CD4-positive, alpha-beta T cell treated with Interleukin-6 for 4 hours (primary cell): ENCODE measurements at regions not wholly inside any gene's neighbourhood (a gene's known extent, or its start where the extent isn't known, plus 50 kb on each side); places are given as distances from the start of the nearest gene placed in this dataset.

Experiments used
- DNase-seq: peaks from one replicate; pipeline ENCODE4 v3.0.0-alpha.2; 2020; ENCODE audit warnings: mixed read lengths

- no peak for DNase-seq
These were observed 353.4 kb upstream of the TBL1XR1 start for GRCh38 chr3:177550667-177551066.

GRCh38 chr3:177551431-177551836 lies 354.2 kb upstream of the TBL1XR1 start:
- DNase-seq = peak; percentile 38

DNA sequence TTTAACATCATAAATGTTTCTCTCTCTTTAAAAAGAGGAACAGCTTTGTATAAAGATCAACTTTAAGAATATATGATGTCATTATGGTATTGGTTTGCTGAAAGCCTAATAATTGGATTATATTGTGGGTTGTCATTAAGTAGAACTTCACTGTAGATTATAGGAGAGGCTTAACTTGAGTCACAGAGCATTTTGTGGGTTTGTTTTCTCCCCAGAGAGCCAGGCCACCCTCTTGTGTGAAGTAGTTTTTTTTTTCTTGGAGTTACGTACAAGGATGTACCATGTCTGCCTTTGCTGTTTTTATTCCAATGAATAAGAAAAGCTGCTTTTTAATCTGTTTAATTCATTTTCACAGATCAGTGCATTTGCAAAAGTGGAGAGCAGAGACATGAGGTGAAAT lies 354.8 kb upstream of the TBL1XR1 start:
- no peak for DNase-seq

DNA sequence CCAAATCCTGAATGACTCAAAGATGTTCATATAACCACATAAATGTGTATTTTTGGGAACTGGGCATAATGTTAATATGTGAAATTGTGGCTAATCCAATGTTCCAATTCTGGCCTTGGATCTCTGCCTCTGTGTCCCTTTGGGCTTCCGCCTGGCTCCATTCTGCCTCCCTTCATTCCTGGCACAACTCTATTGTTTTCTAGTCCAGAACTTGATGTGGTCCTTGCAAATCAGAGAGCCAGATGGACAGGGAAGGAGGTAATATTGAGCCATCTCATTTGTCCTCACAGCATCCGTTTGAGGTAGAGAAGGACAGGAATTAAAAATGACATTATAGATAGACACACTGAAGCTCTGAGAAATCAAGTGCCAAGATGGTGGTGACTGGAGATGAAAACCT lies 355.7 kb upstream of the TBL1XR1 start:
- no peak for DNase-seq

- no peak for DNase-seq
These were observed 356.3 kb upstream of the TBL1XR1 start for GRCh38 chr3:177553579-177553978.

DNA sequence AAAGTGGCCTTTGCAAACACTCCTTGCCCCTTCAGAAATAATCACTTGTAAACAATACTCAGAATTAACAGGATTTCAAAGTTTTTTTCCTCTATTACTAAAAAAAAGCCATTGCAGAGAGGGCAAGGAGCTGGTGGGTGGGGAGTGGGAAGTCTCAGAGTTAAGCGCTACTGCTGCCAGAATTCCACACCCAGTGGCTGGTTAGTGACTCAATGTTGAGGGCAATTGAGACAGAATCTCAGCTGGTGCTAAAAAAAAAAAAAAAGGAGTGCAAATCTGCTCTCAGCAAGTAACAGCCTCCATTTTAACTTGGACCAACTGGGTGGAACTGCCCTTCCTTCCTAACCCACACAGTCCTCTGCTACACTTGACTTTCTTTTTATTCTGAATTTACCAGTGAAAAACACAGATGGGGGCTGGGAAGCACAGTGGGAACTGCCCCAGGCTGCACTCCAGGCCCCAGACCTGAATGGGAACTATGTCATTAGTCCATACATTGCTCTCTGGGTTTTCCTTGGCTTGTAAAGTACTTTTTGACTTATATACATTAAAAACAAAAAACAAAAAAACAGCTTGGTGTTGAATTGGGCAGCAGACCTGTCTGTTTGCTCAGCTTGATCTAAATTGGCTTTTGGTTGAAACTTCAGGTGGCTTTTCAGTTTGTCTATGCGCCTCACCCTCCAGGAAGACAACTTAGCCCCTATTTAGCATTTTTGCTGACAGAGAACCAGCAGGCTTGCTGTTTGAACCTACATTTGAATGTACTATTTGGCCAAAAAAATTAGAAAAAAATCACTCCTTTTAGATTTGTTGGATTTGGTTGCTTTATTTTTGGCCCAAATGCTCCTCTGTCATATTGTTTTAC lies 357.8 kb upstream of the TBL1XR1 start:
- DNase-seq = no peak

GRCh38 chr3:177557548-177557947 lies 360.3 kb upstream of the TBL1XR1 start:
- DNase-seq = no peak

GRCh38 chr3:177561365-177561764 lies 364.1 kb upstream of the TBL1XR1 start:
- no peak for DNase-seq

- no peak for DNase-seq
These were observed 364.6 kb upstream of the TBL1XR1 start for GRCh38 chr3:177561769-177562392.

DNA sequence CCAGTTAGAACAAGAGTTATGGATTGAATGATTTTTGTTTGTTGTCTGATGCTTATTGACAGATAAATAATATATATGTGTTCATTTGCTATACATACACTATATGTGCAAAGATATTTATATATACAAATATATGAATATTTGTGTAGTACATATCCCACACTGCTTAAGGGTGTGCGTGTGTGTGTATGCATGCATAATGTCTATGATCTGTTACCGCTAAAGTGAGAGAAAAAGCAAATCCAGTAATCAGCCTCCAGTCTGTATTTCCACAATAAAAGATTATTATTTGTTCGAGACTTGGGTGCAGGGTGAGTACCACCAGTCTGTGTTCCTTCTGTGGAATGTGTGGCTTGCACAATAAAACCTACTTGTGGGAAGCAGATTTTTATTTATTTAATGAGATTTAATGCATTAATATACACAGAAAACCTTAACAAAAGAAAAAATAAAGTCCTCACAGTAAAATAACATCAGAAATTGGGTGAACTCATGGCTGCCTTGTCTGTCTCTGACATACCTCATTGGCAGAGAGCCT lies 366.0 kb upstream of the TBL1XR1 start:
- DNase-seq = no peak

DNA sequence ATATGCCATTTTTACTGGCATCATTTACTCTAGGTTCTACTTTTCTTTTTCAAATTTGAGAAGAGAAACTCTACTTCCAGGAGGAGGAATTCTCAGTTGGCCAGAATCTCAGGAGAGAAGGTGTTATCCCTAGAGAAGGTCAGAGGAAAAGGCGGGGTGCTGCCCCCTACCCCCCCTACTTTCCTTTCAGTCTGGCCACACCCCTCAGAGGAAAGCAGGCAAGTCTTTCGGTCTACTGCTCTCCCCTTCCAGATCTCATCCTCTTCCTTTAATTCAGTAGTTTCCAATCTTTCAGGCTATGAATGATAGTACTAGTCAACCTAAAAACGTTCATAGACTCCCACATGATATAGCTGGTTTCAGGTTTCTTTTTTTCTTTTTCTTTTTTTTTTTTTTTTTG lies 366.5 kb upstream of the TBL1XR1 start:
- no peak for DNase-seq

DNA sequence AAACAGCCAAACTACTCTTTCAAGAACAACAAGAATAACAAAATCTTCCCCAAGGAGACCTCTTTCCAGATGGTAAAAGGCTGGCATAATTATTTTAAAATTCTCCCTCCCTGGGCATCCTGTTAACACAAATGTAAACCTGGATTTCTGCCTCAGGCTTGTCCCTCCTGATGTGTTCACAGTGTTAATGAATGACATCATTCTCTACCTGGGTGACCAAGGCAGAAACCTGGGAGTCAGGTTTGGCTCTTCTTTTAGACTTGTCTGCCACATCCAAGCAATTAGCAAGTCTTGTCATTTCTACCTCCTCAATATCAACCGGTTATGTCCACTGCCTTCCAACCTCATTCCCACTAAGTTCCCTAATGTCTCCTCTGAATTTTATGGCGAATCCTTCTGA lies 368.7 kb upstream of the TBL1XR1 start:
- DNase-seq = no peak

- DNase-seq = no peak
These were observed 370.6 kb upstream of the TBL1XR1 start for GRCh38 chr3:177567833-177568232.

DNA sequence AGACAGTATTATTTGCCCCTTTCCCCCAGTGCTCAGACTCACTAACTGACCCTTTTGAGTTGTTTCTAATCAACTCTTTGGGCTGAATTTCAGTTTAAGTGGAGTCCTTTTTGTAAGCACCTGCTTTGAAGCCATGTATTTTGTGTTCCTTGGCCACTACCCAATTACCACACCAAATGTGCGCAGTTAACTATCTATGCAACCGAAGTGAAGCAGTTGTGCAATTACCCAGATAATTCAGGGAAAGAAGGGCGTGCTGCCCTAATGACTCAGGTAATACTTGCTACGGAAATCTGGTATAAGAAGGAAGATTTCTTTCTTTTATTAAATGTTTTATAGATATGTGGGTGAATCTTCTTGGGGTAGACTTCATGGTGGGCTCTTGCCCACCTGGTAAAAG lies 371.9 kb upstream of the TBL1XR1 start:
- DNase-seq = no peak

GRCh38 chr3:177569875-177570657 lies 372.8 kb upstream of the TBL1XR1 start:
- DNase-seq = no peak

DNA sequence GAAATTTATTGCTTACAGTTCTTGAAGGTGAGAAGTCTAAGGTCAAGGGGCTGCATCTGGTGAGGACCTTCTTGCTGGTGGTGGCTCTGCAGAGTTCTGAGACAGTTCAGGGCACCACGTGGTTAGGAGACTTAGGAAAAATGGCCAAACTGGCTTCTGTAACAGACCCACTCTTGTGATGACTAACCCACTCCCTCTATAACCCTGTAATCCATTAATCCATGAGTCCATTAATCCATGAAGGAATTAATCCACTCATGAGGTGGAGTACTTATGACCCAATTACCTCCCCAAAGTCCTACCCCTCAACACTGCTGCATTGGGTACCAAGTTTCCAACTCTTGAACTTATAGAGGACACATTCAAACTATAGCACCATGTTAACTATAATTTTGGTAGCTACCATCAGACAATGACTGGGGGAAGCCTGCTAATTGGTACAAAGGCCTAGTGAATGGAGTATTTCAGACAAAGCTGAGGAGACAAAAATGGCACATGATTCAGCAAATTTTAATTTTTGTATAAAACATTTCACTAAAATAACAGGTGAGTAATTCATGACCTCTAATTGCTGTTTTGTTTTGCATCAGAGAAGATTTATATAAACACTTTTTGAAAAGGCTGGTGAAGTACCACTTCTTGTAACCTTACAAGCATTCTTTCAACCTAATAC lies 374.1 kb upstream of the TBL1XR1 start:
- DNase-seq = no peak

- DNase-seq = no peak
These were observed 374.6 kb upstream of the TBL1XR1 start for GRCh38 chr3:177571944-177572315.

DNA sequence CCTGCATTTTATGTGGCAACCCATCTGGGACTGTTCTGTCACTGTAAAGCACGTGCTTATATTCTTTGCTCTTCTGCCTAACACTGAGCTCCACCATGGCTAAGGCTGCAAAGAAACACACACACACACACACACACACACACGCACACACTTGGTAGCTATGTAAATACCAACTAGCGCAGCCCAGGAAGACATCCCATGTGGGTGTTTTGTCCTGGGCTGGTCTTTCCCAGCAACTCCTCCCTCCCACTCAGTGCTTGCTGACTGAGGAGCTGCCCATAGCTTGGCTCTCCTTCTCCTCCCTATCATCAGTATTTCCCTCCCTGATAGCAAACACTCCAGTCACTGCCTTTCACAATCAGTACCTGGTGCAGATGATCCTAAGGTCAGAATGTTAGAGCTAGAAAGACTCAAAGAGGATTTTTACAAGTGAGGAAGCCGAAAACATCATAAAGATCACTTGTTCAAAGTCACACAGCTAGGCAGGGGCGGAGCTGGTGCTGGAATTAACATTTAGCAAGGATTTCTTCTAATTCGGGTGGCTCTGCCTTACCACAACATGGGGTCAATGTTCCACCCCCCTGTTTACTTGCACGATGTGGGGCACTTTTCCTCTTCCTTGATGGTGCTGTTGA lies 377.1 kb upstream of the TBL1XR1 start:
- DNase-seq = no peak

DNA sequence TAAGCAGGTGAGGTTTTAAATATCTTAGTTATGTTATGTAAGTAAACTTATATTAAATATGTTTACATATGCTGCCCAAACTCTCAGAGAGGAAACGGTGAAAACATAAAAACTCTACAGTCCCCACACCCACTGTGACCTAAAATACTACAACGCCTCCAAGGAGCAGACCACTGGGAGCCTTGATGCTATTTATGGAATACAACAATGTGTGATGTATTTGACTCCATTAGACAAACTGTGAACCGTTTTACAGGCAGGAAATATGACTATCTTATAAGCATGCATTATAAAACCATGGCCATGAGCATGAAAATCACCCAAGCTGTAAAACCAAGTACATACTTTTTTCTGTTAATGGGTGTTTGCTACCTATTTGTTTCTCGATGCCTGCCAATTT lies 379.5 kb upstream of the TBL1XR1 start:
- no peak for DNase-seq

DNA sequence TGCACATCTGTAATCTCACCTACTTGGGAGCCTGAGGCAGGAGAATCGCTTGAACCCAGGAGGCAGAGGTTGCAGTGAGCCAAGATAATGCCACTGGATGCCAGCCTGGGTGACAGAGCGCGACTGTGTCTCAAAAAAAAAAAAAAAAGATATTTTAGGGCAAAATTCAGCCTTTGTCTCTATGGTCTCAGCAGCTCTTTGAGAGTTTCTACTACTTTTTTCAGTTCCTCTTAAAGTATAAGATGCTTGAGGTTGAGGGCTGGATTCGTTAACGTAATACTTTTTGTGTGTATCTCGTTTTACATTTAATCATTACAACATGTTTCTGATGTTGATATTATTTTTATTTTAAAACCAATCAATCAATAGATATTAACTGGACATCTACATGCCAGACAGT lies 381.2 kb upstream of the TBL1XR1 start:
- no peak for DNase-seq

DNA sequence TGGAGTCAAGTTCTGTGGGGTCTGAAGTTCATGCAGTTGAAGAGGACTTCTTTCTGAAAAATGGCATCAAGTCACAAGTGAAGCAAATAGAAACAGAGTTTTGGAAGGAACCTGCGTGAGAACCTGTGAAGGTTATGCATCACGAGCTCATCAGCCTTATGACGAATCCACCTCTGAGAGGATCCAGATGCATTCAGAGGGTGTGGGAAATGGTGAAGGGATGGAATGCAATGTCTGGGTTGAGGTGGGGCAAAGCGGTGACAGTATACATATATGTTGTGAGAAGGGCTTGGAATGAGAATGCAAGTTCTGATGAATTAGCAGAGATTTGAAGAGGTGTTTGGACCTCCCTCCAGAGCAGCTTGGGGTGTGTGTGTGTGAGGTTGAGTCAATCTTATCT lies 382.1 kb upstream of the TBL1XR1 start:
- DNase-seq = no peak

DNA sequence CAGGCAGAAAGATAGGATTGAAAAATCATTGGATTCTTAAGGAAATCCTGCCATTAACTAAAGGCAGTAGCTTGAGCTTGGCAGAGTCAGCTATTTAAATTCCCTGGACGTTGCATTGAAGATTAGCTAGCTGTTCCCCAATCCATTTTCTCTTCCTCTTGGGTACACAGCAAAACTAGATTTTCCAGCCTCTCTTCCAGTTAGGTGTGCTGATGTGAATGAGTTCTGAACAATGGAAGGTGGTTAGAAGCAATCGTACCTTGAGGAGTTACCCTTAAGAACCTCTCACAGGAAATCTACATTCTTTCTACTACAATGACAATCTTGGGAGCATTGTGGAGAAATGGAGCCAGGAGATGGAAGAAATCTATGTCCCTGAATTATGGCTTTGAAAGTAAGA lies 383.2 kb upstream of the TBL1XR1 start:
- DNase-seq = no peak
